Activated naive CD8-positive, alpha-beta T cell (primary cell): ENCODE measurements at regions not wholly inside any gene's neighbourhood (a gene's known extent, or its start where the extent isn't known, plus 50 kb on each side); places are given as distances from the start of the nearest gene placed in this dataset.
"Not testable (repeated sequence)": the region's sequence is repeated elsewhere in the genome, so short reads cannot be mapped to it uniquely, and the experiment has no call there.

Source experiments
- H3K27ac Mint-ChIP-seq: one replicate; pipeline ENCODE4 v1.8.0; 2021; ENCODE audit warnings: mixed read lengths
- H3K27me3 Mint-ChIP-seq: one replicate; pipeline ENCODE4 v1.8.0; 2021; ENCODE audit warnings: mixed read lengths
- H3K36me3 Mint-ChIP-seq: one replicate; pipeline ENCODE4 v1.8.0; 2021; ENCODE audit warnings: mixed read lengths
- H3K4me1 Mint-ChIP-seq: one replicate; pipeline ENCODE4 v1.8.0; 2021; ENCODE audit warnings: low read depth, mixed read lengths
- H3K4me3 Mint-ChIP-seq: one replicate; pipeline ENCODE4 v1.8.0; 2021; ENCODE audit warnings: mild to moderate bottlenecking, mixed read lengths
- H3K9me3 Mint-ChIP-seq: one replicate; pipeline ENCODE4 v1.8.0; 2021; ENCODE audit warnings: low read depth, mixed read lengths

DNA sequence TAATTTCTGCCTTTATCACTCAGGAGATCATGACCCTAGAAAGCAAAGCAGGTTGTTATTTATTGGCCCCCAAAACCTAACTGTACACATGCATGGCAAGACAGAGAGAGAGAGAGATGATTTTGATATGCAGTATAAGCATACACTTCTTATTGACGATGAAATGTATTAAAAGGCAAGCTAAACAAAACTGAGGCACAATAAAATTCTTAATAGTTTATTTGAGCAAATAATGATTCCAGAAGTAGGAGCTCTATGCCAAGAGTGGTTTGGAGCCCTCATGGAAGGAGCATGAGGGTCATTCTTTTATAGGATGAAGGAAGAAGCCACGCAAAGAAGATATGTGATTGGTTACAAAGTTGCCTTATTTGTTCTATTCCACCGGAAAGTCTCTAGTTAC, 616.0 kb downstream of the FBXO15 start:
- peaks cover 7% of the 10 kb centered on the region for H3K9me3 Mint-ChIP-seq
- no peaks in the 10 kb centered on the region for H3K36me3 Mint-ChIP-seq
- H3K4me3 Mint-ChIP-seq: no peak overlapping the region
- H3K27me3 Mint-ChIP-seq: no peaks in the 10 kb centered on the region
- H3K4me1 Mint-ChIP-seq: no peaks in the 10 kb centered on the region
- H3K27ac Mint-ChIP-seq: no peak overlapping the region

DNA sequence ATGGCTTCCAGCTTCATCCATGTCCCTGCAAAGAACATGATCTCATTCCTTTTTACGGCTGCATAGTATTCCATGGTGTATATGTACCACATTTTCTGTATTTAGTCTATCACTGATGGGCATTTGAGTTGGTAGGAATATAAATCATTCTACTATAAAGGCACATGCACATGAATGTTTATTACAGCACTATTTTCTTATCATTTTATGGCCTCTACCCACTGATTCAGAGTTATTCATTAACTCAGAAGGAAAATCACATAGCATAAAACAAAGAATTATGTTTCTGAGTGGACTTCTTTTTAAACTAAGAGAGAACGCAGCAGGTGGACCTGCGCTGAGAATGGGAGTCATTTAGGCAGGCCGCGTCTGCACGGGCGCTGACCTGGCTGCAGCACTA, 619.6 kb downstream of the FBXO15 start:
- no peaks in the 10 kb centered on the region for H3K4me1 Mint-ChIP-seq
- H3K4me3 Mint-ChIP-seq: no peak overlapping the region
- no peaks in the 10 kb centered on the region for H3K27me3 Mint-ChIP-seq
- no peak overlapping the region for H3K27ac Mint-ChIP-seq
- H3K36me3 Mint-ChIP-seq: no peaks in the 10 kb centered on the region
- H3K9me3 Mint-ChIP-seq: peaks cover 7% of the 10 kb centered on the region

DNA sequence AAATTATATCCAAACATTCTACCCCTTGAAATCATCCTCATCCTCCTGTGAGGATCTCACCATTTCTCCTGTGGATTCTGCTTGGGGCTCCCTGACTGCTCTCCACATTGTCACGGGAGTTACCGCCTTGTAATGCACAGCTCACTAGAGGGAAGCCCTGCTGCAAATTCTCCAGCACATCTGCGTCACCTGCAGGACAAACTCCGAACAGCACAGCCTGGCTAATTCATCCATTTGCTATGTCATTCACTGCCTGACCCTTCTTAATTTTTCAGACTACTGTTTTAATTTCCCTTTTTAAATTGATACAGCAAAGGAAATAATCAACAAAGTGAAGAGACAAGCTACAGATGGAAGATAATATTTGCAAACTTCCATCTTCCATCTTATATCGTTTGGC, 627.4 kb downstream of the FBXO15 start:
- Mint-ChIP-seq H3K27ac (no peak overlapping the region), H3K4me3 (no peak overlapping the region), H3K9me3 (no peaks in the 10 kb centered on the region)

DNA sequence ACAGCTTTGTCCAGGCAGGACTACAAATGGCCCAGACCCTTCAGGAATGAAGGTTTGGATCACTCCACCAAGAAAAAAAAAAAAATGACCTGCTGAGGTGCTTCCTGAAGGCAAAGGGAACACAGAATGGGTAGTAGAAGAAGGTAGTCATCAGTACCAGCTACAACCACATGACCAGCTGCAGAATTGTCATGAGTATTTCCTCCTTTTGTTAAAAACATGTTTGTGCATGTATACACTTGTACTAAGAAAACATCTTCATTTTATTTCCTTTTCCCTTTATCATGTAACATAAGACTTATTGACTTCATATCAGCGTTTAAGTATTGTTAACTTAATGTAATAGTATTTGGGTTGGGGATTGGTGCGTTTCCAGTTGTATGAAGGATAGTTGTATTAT, 631.6 kb downstream of the FBXO15 start:
- H3K4me1 Mint-ChIP-seq, H3K4me3 Mint-ChIP-seq, H3K27ac Mint-ChIP-seq, H3K27me3 Mint-ChIP-seq, H3K36me3 Mint-ChIP-seq, H3K9me3 Mint-ChIP-seq: not testable (repeated sequence)

More for the DNA sequence above, 627.4 kb downstream of the FBXO15 start:
- Mint-ChIP-seq H3K36me3 (no peaks in the 10 kb centered on the region), H3K27me3 (no peaks in the 10 kb centered on the region), H3K4me1 (no peaks in the 10 kb centered on the region)

- Mint-ChIP-seq H3K9me3 (peaks cover 4% of the 10 kb centered on the region), H3K27me3 (no peaks in the 10 kb centered on the region), H3K36me3 (no peaks in the 10 kb centered on the region), H3K4me1 (no peaks in the 10 kb centered on the region), H3K4me3 (no peak overlapping the region), H3K27ac (no peak overlapping the region)
These were observed 633.2 kb downstream of the FBXO15 start for GRCh38 chr18:73514449-73514848.

GRCh38 chr18:73511771-73512503, 635.7 kb downstream of the FBXO15 start:
- Mint-ChIP-seq H3K36me3 (no peaks in the 10 kb centered on the region), H3K27ac (no peak overlapping the region), H3K4me1 (no peaks in the 10 kb centered on the region), H3K4me3 (no peak overlapping the region), H3K9me3 (peaks cover 4% of the 10 kb centered on the region), H3K27me3 (no peaks in the 10 kb centered on the region)

DNA sequence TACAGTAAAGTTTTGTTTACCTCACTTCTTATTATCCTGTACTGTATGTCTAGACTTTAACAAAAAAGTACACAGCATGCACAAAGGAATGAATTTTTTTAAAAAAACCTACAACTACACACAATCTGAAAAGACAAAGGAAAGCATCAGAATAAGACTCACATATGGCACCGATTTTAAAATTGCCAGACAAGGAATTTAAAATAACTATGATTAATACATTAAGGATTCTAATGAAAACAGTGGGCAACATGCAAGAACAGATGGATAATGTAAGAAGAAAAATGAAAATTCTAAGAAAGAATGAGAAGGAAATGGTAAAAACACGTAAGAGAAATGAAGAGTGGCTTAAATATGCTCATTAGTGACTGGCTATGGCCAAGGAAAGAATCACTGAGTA, 638.2 kb downstream of the FBXO15 start:
- Mint-ChIP-seq H3K4me1 (no peaks in the 10 kb centered on the region), H3K27ac (no peak overlapping the region)

GRCh38 chr18:73503326-73503725, 635.5 kb upstream of the NETO1 start:
- H3K9me3 Mint-ChIP-seq: peaks cover 6% of the 10 kb centered on the region
- no peak overlapping the region for H3K27ac Mint-ChIP-seq
- H3K36me3 Mint-ChIP-seq: no peaks in the 10 kb centered on the region
- no peak overlapping the region for H3K4me3 Mint-ChIP-seq
- no peaks in the 10 kb centered on the region for H3K4me1 Mint-ChIP-seq
- no peaks in the 10 kb centered on the region for H3K27me3 Mint-ChIP-seq

More for the DNA sequence above, 638.2 kb downstream of the FBXO15 start:
- H3K4me3 Mint-ChIP-seq: no peak overlapping the region
- no peaks in the 10 kb centered on the region for H3K36me3 Mint-ChIP-seq
- no peaks in the 10 kb centered on the region for H3K27me3 Mint-ChIP-seq
- H3K9me3 Mint-ChIP-seq: peaks cover 4% of the 10 kb centered on the region

DNA sequence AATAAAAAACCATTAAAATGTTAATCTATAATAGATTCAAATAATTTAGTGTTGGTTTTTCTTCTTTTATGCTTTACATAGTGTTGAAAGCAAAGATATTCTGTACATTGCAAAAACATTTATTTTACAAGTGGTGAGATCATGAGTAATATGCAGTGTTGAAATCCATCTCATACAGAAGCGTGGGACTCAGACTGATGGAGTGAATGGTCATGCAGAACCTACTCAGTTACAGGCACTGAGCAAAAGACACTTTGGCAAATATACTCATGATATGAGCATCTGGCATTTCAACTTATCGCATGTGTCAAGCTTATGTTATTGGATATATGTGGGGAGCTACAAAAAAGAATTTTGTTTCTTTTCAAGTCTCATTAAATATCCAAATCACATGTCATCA, 620.2 kb upstream of the NETO1 start:
- no peaks in the 10 kb centered on the region for H3K27me3 Mint-ChIP-seq
- no peak overlapping the region for H3K4me3 Mint-ChIP-seq
- peaks cover 9% of the 10 kb centered on the region for H3K9me3 Mint-ChIP-seq
- no peak overlapping the region for H3K27ac Mint-ChIP-seq
- no peaks in the 10 kb centered on the region for H3K36me3 Mint-ChIP-seq
- no peaks in the 10 kb centered on the region for H3K4me1 Mint-ChIP-seq

DNA sequence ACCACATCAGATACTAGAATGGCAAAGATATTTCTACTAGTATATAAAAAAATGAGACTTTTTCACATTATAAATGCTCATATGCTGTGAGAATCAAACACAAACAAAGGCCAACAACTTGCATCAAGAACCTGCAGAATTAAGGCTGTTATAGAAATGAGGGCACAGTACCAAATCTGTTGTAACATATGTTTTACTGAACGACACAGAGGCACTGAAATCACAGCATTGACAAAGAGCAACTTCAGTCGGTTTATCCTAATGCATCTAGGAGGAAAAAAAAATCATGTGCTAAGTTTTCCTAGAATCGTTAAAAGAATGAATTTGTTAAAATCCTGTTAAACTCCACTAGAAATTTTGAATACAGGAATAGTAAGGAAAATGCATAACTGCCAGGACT, 617.4 kb upstream of the NETO1 start:
- no peaks in the 10 kb centered on the region for H3K4me1 Mint-ChIP-seq
- H3K4me3 Mint-ChIP-seq: no peak overlapping the region
- no peaks in the 10 kb centered on the region for H3K36me3 Mint-ChIP-seq
- H3K9me3 Mint-ChIP-seq: peaks cover 9% of the 10 kb centered on the region
- no peaks in the 10 kb centered on the region for H3K27me3 Mint-ChIP-seq
- no peak overlapping the region for H3K27ac Mint-ChIP-seq

DNA sequence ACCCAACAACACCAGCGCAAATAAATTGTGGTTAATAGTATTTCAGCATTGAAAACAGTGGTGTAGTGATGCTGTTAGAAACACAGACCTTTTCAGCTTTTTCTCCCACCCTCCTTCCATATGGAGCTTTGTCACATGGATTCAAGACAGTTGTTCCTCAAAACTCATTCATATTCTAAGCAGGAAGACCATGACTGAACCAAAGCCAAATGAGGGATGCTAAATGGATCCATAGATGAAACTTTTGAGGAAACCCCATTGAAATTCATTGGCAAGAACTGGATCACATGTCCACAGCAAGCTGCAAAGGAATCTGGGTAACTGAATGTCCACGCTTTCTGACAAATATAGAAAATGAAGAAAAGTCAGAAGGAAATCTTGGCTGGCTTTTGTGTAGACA, 615.1 kb upstream of the NETO1 start:
- Mint-ChIP-seq H3K4me3 (no peak overlapping the region), H3K27me3 (no peaks in the 10 kb centered on the region), H3K27ac (no peak overlapping the region)

GRCh38 chr18:73479477-73479876, 611.7 kb upstream of the NETO1 start:
- H3K4me3 Mint-ChIP-seq: no peak overlapping the region
- H3K27me3 Mint-ChIP-seq: no peaks in the 10 kb centered on the region

More for the DNA sequence above, 615.1 kb upstream of the NETO1 start:
- peaks cover 13% of the 10 kb centered on the region for H3K9me3 Mint-ChIP-seq
- H3K36me3 Mint-ChIP-seq: no peaks in the 10 kb centered on the region
- H3K4me1 Mint-ChIP-seq: no peaks in the 10 kb centered on the region

GRCh38 chr18:73478191-73478590, 610.4 kb upstream of the NETO1 start:
- Mint-ChIP-seq H3K27me3 (no peaks in the 10 kb centered on the region), H3K4me3 (no peak overlapping the region)

More at GRCh38 chr18:73479477-73479876, 611.7 kb upstream of the NETO1 start:
- H3K9me3 Mint-ChIP-seq: peaks cover 5% of the 10 kb centered on the region
- no peak overlapping the region for H3K27ac Mint-ChIP-seq
- no peaks in the 10 kb centered on the region for H3K4me1 Mint-ChIP-seq
- no peaks in the 10 kb centered on the region for H3K36me3 Mint-ChIP-seq

GRCh38 chr18:73476031-73476430, 608.2 kb upstream of the NETO1 start:
- Mint-ChIP-seq H3K27ac (no peak overlapping the region), H3K36me3 (no peaks in the 10 kb centered on the region), H3K9me3 (peaks cover 5% of the 10 kb centered on the region), H3K4me1 (no peaks in the 10 kb centered on the region), H3K4me3 (no peak overlapping the region), H3K27me3 (no peaks in the 10 kb centered on the region)

More at GRCh38 chr18:73478191-73478590, 610.4 kb upstream of the NETO1 start:
- H3K36me3 Mint-ChIP-seq: no peaks in the 10 kb centered on the region
- no peaks in the 10 kb centered on the region for H3K4me1 Mint-ChIP-seq
- H3K9me3 Mint-ChIP-seq: peaks cover 5% of the 10 kb centered on the region
- H3K27ac Mint-ChIP-seq: no peak overlapping the region

- no peaks in the 10 kb centered on the region for H3K36me3 Mint-ChIP-seq
- peaks cover 7% of the 10 kb centered on the region for H3K9me3 Mint-ChIP-seq
- H3K4me3 Mint-ChIP-seq: no peak overlapping the region
- no peaks in the 10 kb centered on the region for H3K27me3 Mint-ChIP-seq
- H3K27ac Mint-ChIP-seq: no peak overlapping the region
- H3K4me1 Mint-ChIP-seq: no peaks in the 10 kb centered on the region
These were observed 594.3 kb upstream of the NETO1 start for GRCh38 chr18:73462092-73462491.

- Mint-ChIP-seq H3K27me3 (no peaks in the 10 kb centered on the region), H3K27ac (no peak overlapping the region), H3K4me3 (no peak overlapping the region), H3K36me3 (no peaks in the 10 kb centered on the region), H3K9me3 (peaks cover 7% of the 10 kb centered on the region), H3K4me1 (no peaks in the 10 kb centered on the region)
These were observed 593.9 kb upstream of the NETO1 start for GRCh38 chr18:73461780-73462059.
